Urothelium cell line (cell line): ENCODE measurements at regions not wholly inside any gene's neighbourhood (a gene's known extent, or its start where the extent isn't known, plus 50 kb on each side); places are given as distances from the start of the nearest gene placed in this dataset.
"Not testable (repeated sequence)": the region's sequence is repeated elsewhere in the genome, so short reads cannot be mapped to it uniquely, and the experiment has no call there.

Experiments used
- DNase-seq: peaks from one replicate; pipeline ENCODE4 v3.0.0; 2011; ENCODE audit warnings: low spot score, mixed read lengths
- FAIRE-seq: peaks from 2 replicates; lab custom pipeline; 2011; peaks lifted over from hg19 to GRCh38; lab: Jason Lieb, UNC

- DNase-seq (no peak), FAIRE-seq (no peak)
Measured at GRCh38 chr11:24400059-24400665, 96.7 kb upstream of the LUZP2 start.

DNA sequence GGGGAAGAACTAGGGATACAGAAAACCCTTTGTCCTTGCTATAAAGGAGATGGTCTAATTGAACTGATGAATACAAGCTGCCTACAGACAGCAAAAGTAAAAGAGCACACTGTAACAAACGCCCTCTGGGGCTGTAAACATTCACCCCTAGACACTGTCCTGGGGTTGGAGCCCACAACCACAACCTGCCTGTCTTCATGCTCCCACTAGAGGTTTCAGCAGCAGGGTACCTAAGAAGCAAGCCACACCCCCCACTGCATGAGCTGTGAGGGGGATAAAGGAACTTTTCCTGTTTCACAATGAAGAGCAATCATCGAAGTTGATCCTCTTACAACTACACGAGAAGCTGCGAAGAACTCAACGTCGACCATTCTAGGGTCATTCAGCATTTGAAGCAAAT lies 90.5 kb upstream of the LUZP2 start:
- DNase-seq (no peak), FAIRE-seq (no peak)

- FAIRE-seq (no peak), DNase-seq (no peak)
Measured at GRCh38 chr11:24406980-24407379, 89.9 kb upstream of the LUZP2 start.

DNA sequence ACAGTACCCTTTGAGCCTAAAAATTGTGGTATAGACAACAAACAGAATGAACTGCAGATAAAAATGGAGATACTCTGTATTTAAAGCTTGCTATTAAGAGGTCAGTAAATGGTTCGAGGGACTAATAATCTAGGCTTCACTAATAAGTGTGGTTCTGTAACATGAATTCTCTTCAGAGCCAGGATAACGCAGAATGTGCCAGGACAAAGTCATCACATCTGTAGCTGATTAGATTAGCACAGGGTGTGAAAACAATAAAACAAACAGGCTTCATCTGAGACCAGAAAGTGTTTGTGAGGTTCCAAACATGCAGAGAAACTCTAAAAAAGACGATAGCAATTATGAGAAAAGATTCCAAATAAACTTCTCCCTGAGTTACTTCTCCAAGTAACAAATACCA lies 89.1 kb upstream of the LUZP2 start:
- no peak for FAIRE-seq

DNA sequence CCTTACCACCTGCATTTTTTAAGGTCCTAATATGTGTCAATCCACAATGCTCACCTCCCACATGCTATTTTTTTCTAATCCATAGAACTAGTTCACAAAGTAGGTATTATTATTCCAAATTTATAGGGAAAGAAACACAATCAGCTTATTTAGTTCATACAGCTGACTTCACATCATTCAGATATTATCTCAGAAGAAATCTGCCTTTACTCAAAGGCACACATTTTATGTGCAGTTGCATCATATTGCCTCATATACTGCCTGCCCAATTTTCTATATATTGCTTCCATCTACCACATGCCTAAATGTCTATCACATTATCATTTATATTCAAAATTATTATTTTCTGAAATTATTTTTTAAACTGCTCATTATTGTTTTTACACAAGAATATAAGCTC lies 88.7 kb upstream of the LUZP2 start:
- DNase-seq: no peak
- no peak for FAIRE-seq

More for the DNA sequence above, 89.1 kb upstream of the LUZP2 start:
- DNase-seq: no peak

- DNase-seq (no peak), FAIRE-seq (no peak)
Measured at GRCh38 chr11:24411791-24412190, 85.1 kb upstream of the LUZP2 start.

GRCh38 chr11:24412722-24413121 lies 84.1 kb upstream of the LUZP2 start:
- DNase-seq: no peak
- FAIRE-seq: no peak

- FAIRE-seq (no peak), DNase-seq (no peak)
Measured at GRCh38 chr11:24413391-24413790, 83.5 kb upstream of the LUZP2 start.

DNA sequence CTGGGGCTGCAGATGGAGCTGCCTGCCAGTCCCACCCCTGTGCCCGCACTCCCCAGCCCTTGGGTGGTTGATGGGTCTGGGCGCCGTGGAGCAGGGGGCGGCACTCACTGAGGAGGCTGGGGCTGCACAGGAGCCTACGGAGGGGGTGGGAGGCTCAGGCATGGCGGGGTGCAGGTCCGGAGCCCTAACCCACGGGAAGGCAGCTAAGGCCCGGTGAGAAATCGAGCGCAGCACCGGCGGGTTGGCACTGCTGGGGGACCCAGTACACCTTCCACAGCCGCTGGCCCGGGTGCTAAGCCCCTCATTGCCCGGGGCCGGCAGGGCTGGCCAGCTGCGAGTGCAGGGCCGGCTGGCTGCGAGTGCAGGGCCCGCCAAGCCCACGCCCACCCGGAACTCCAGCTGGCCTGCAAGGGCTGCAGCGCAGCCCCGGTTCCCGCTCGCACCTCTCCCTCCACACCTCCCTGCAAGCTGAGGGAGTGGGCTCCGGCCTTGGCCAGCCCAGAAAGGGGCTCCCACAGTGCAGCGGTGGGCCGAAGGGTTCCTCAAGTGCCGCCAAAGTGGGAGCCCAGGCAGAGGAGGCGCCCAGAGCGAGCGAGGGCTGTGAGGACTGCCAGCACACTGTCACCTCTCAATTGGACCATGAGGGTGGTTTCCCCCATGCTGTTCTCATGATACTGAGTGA lies 80.8 kb upstream of the LUZP2 start:
- FAIRE-seq, DNase-seq: not testable (repeated sequence)

DNA sequence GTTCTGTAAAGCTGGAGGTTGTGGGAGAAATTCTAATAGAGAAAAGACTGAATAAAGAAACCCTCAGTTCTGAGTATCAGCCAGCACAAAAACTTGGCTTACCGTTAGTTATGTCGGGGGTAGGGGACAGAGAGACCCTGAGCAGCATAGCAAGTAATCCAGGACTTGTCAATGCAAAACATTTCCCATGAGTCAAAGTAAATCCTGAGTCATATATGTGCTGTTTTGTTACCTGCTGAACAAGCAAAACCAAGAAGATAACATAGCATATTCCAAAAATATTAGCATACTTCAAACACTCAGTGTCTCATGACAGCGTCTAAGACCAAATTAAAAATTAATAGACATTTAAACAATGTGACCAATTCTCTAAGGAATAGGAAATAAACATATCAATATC lies 75.1 kb upstream of the LUZP2 start:
- DNase-seq (no peak), FAIRE-seq (no peak)

- no peak for DNase-seq
- no peak for FAIRE-seq
Measured at GRCh38 chr11:24422376-24422775, 74.5 kb upstream of the LUZP2 start.

GRCh38 chr11:24437123-24437522 lies 59.7 kb upstream of the LUZP2 start:
- DNase-seq: no peak
- FAIRE-seq: no peak
